Natural killer cell treated with Interleukin-12 subunit alpha and Interleukin-12 subunit beta and Interleukin-15 and Interleukin-18, amount 100 ng/mL, for 72 hours (primary cell): ENCODE measurements at regions not wholly inside any gene's neighbourhood (a gene's known extent, or its start where the extent isn't known, plus 50 kb on each side); places are given as distances from the start of the nearest gene placed in this dataset.
"Not testable (repeated sequence)": the region's sequence is repeated elsewhere in the genome, so short reads cannot be mapped to it uniquely, and the experiment has no call there.

ENCODE experiments used
- ATAC-seq, 2 donors: fragments of 150-1000 bp; cut with Tn5 transposase in 1 of 2; sonication (Bioruptor Pico), chemical (Tn5 transposase) in 1 of 2; 2 replicates each; pipeline ENCODE4 v1.10.0; 2021
- DNase-seq: peaks from one replicate; pipeline ENCODE4 v3.0.0; 2022; ENCODE audit warnings: low spot score
- H3K27ac Mint-ChIP-seq, 2 donors: 1 replicate in 1 of 2; 2 replicates in 1 of 2; pipeline ENCODE4 v1.8.0; 2022; ENCODE audit warnings: mixed read lengths in 2 of 2, mild to moderate bottlenecking in 1 of 2, moderate library complexity in 1 of 2
- H3K27me3 Mint-ChIP-seq, 2 donors: 1 replicate in 1 of 2; 2 replicates in 1 of 2; pipeline ENCODE4 v1.8.0; 2022; ENCODE audit warnings: mixed read lengths in 2 of 2
- H3K36me3 Mint-ChIP-seq: one replicate; pipeline ENCODE4 v1.8.0; 2022; ENCODE audit warnings: mixed read lengths
- H3K4me1 Mint-ChIP-seq, 2 donors: 1 replicate in 1 of 2; 2 replicates in 1 of 2; pipeline ENCODE4 v1.8.0; 2022; ENCODE audit warnings: low read depth in 2 of 2, mixed read lengths in 2 of 2, mild to moderate bottlenecking in 1 of 2
- H3K4me3 Mint-ChIP-seq: one replicate; pipeline ENCODE4 v1.8.0; 2022; ENCODE audit warnings: mixed read lengths
- H3K9me3 Mint-ChIP-seq: 2 replicates; pipeline ENCODE4 v1.8.0; 2022; ENCODE audit warnings: mixed read lengths

DNA sequence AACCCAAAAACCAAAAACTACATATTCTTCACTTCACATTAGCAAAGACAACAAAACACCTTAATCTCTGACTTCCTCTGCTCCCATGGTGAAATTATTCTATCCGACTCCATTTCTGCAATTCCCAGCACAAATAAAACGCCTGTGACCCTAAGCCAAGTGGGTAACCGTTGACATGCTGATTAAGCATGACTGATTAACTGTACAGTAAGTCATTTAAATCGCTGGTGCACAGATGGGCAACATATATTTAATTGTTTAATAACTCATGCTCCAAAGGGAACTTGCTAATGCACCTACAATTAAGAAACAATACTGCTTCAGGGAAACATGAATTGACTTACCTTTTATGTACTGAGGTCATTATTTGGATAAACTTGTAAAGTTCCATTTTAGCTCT is 436.7 kb downstream of the KIF2B start:
- Mint-ChIP-seq H3K36me3 (no peaks in the 10 kb centered on the region), H3K27me3 (no peaks in the 10 kb centered on the region), H3K9me3 (peaks cover 14% of the 10 kb centered on the region), H3K4me1 (no peaks in the 10 kb centered on the region), H3K27ac (no peak overlapping the region), H3K4me3 (no peak overlapping the region)
- ATAC-seq = no peak
- DNase-seq = no peak

DNA sequence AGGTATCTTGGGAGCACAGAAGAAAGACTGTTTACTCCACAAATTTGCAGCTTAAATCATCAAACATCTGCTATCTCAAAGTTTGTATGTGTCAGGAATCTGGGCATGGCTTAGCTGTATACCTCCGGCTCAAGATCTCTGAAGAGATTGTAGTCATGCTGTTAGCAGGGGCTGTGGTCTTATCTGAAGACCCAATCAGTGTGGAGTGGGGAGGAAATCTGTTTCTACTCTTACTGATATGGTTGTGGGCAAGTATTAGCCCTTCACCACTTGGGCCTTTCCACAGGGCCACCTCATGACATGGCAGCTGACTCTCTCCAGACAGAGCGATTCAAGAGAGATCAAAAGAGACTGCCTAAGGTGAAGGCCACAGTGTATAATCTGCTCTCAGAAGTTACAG is 438.7 kb downstream of the KIF2B start:
- ATAC-seq = no peak
- H3K27me3 Mint-ChIP-seq = no peaks in the 10 kb centered on the region
- H3K4me1 Mint-ChIP-seq = no peaks in the 10 kb centered on the region
- H3K9me3 Mint-ChIP-seq = peaks cover 19% of the 10 kb centered on the region
- no peaks in the 10 kb centered on the region for H3K36me3 Mint-ChIP-seq
- no peak for DNase-seq
- H3K27ac Mint-ChIP-seq = no peak overlapping the region
- no peak overlapping the region for H3K4me3 Mint-ChIP-seq

DNA sequence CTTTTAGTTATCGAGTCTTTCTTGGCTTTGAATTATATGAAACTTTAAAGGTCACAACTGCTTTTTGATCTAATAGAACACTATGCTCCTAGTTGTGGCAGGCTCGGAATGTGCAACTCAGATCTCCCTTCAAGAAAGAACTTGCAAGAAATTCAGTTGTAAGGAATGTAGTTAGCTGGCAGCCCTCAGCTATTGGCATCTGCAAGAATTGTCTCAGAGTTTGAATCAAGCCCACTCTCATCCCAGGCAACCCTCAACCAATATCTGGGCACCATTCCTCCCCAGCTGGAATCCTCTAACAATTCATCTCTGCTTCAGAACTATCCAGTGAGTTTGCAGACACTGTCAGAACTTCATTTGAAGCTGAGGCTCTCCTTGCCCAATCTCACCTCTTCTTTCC is 447.2 kb downstream of the KIF2B start:
- Mint-ChIP-seq H3K9me3 (peaks cover 25% of the 10 kb centered on the region), H3K27ac (no peak overlapping the region), H3K4me3 (no peak overlapping the region), H3K4me1 (no peaks in the 10 kb centered on the region), H3K36me3 (peaks cover 7% of the 10 kb centered on the region), H3K27me3 (no peaks in the 10 kb centered on the region)
- ATAC-seq (no peak), DNase-seq (no peak)

DNA sequence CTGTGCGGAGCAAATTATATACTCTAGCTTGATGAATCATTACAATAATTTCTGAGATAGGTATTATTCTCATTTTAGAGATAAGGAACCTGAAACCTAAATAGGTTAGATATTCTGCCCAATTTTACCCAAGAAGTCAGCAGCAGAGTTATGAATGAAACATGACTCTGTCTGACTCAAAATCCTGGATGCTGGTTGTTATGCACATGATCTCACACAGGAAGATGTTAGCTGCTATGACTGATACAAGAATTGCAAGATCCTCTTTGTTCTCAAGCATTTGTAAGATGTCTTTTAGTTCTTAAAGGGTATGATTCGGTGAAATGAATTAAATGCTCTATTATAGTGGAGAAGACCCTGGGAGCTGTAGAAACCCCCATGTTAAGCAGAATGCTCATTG is 447.8 kb downstream of the KIF2B start:
- Mint-ChIP-seq H3K4me1 (no peaks in the 10 kb centered on the region), H3K4me3 (no peak overlapping the region), H3K27ac (no peak overlapping the region), H3K27me3 (no peaks in the 10 kb centered on the region), H3K9me3 (peaks cover 28% of the 10 kb centered on the region), H3K36me3 (peaks cover 7% of the 10 kb centered on the region)
- DNase-seq = no peak
- no peak for ATAC-seq

DNA sequence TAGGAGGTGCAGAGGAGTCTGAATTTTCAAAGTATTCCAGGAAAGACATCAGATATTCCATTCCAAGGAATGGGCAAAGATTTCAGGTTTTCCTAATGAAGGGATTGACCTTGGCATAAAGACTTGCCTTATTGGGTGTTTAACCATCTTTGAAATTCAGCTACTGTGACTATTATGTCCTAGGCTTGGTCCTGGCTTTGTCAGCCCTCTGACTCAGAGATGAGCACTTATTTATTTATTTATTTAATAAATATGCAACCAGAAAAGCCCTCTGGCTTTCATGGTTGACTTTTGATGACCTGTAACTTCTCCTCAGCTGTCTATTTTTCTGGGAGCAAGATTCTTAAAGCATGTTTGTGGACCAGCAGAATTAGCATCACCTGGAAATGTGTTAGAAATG is 455.1 kb downstream of the KIF2B start:
- ATAC-seq (no peak), DNase-seq (no peak)
- peaks cover 5% of the 10 kb centered on the region for H3K36me3 Mint-ChIP-seq
- H3K27me3 Mint-ChIP-seq = no peaks in the 10 kb centered on the region
- H3K27ac Mint-ChIP-seq = no peak overlapping the region
- no peaks in the 10 kb centered on the region for H3K4me1 Mint-ChIP-seq
- peaks cover 35% of the 10 kb centered on the region for H3K9me3 Mint-ChIP-seq
- H3K4me3 Mint-ChIP-seq = no peak overlapping the region

DNA sequence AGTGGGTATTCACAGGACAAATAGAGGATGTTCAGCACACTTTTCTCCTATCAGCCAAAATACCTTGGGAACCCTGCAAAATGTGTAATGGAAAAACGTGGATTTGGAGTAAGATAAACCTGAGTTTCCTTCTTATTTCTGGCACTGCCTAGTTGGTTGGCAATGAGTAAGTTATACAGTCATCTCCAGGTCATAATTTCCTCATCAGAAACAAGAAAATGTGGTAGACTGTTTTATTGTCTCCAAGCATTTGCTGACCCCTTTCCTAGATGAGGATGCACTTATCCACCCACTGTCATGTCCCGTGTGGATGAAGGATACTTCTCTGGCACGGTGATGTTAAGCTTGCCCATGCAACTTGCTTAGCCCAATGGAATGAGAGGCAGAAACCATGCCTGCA is 458.0 kb downstream of the KIF2B start:
- Mint-ChIP-seq H3K36me3 (peaks cover 4% of the 10 kb centered on the region), H3K27ac (no peak overlapping the region), H3K9me3 (peaks cover 40% of the 10 kb centered on the region), H3K27me3 (no peaks in the 10 kb centered on the region), H3K4me1 (no peaks in the 10 kb centered on the region), H3K4me3 (no peak overlapping the region)
- DNase-seq = no peak
- ATAC-seq = no peak

DNA sequence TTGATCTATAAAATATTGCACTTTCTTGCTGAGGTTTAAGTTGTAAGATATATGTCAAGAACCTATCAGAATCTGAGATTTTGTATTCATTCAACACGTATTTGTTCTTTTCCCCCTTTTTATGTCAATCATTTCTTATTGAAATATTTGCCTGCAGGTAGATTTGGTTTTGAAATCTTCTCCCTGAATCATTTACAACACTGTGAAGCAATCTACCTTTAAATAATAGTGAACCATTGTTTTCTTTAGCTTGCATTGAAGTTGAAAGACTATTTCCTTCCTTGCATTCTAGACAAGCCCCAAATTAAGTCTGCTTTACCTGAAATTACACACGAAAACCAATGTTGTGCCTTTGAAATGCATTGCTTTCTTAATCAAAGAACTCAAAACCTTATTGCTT is 460.2 kb downstream of the KIF2B start:
- Mint-ChIP-seq H3K27ac (no peak overlapping the region), H3K27me3 (no peaks in the 10 kb centered on the region), H3K36me3 (no peaks in the 10 kb centered on the region), H3K4me3 (no peak overlapping the region), H3K4me1 (no peaks in the 10 kb centered on the region), H3K9me3 (peaks cover 33% of the 10 kb centered on the region)
- ATAC-seq (no peak), DNase-seq (no peak)

DNA sequence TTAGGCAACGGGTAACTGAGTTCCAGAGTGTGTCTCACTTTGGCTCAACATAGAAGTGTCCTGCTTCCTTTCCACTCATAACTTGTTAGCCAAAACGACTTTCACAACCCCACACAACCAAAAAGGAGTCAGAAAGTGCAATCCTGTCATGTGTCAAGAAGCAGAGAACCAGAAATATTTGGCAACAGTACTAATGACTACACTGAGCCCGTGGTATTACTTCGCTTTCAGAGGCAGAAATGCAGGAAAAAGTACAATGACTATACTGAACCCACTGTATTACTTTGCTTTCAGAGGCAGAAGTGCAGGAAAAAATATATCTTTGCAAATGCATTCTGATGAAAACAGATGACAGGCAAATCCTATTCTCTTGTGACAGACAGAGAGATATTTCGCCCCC is 484.6 kb downstream of the KIF2B start:
- ATAC-seq (no peak), DNase-seq (no peak)
- H3K4me3 Mint-ChIP-seq = no peak overlapping the region
- no peaks in the 10 kb centered on the region for H3K27me3 Mint-ChIP-seq
- no peaks in the 10 kb centered on the region for H3K4me1 Mint-ChIP-seq
- no peak overlapping the region for H3K27ac Mint-ChIP-seq
- H3K9me3 Mint-ChIP-seq = peaks cover 19% of the 10 kb centered on the region
- H3K36me3 Mint-ChIP-seq = no peaks in the 10 kb centered on the region

DNA sequence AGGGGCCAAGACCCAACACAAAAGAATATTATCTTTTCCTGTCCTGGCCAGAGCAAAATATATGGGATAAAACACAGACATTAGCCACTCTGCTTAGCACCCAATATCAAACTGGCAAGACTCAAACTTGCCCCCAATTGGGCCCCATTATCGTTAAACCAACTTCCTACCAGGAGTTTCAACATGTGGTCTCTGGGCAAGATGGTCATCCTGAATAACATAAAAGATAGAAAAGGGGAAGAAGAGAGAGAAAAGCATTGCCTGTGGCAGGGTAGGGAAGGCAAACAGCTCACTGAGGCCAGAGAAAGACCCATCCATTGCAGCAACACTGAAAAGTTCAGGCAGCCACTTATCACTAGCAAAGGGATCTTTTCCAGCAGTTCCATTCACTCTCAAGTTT is 502.1 kb downstream of the KIF2B start:
- Mint-ChIP-seq H3K9me3 (peaks cover 16% of the 10 kb centered on the region), H3K27ac (no peak overlapping the region), H3K27me3 (no peaks in the 10 kb centered on the region), H3K36me3 (no peaks in the 10 kb centered on the region), H3K4me3 (no peak overlapping the region), H3K4me1 (no peaks in the 10 kb centered on the region)
- no peak for ATAC-seq
- DNase-seq = no peak

DNA sequence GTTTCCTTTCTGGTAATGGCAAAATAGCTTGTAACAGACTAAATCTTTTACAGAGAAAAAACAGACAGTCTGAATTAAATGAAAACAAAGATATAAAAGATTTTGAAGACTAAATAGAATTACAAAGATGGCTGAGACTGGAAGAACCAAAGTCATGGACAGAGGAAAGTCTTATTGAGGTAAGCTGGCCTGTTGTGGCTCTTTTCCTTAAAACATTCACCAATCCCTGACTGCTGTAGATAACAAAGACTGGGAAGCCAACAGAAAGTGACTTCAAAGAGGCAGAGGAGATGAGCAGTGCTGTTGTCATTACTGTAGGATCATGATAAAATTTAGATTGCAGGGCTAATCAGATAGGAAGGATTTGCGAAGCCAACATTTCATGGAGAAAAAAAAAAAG is 517.0 kb downstream of the KIF2B start:
- Mint-ChIP-seq H3K4me1 (no peaks in the 10 kb centered on the region), H3K4me3 (no peak overlapping the region), H3K9me3 (peaks cover 9% of the 10 kb centered on the region), H3K27me3 (no peaks in the 10 kb centered on the region), H3K36me3 (peaks cover 4% of the 10 kb centered on the region), H3K27ac (no peak overlapping the region)
- ATAC-seq (no peak), DNase-seq (no peak)

DNA sequence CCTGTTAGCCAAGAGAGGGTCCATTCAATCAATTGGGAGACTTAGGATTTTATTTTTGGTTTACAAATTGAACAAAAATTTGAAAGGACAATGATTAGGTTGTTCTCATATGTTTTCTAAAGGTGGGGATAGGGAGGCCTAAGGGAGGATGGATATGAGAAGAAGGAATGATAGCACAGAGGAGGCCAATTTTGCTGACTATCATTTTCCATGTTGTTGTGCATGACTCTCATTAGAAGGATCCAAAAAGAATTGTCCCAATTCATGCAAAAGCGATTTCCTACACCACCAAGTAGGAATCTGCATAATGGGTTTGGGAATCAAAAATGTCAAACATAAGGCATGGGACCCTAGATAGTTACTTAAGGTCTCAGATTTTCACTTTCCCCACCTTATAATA is 524.8 kb downstream of the KIF2B start:
- no peak for DNase-seq
- Mint-ChIP-seq H3K27ac (no peak overlapping the region), H3K36me3 (no peaks in the 10 kb centered on the region), H3K4me3 (no peak overlapping the region), H3K4me1 (no peaks in the 10 kb centered on the region), H3K9me3 (peaks cover 10% of the 10 kb centered on the region), H3K27me3 (no peaks in the 10 kb centered on the region)
- no peak for ATAC-seq

DNA sequence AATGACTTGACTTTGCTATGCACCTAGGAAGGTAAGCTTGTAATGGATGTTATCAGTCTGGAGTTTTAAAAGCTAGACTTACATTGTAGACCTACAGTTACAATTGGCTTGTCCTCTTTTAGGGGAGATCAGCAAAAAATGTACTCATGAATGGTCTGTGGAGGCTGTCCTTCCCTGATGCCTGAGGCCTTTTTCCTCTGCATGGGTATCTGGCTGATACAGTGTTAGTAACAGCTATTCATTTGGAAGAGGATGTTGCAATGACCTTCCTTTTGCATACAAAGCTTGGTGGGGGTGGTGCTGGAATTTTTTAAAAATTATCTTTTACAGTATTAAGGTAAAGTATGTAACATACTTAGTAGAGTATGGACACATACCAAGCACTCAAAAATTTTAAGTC is 525.5 kb downstream of the KIF2B start:
- no peak for ATAC-seq
- no peak for DNase-seq
- Mint-ChIP-seq H3K36me3 (no peaks in the 10 kb centered on the region), H3K27me3 (no peaks in the 10 kb centered on the region), H3K4me3 (no peak overlapping the region), H3K27ac (no peak overlapping the region), H3K4me1 (no peaks in the 10 kb centered on the region), H3K9me3 (peaks cover 10% of the 10 kb centered on the region)

DNA sequence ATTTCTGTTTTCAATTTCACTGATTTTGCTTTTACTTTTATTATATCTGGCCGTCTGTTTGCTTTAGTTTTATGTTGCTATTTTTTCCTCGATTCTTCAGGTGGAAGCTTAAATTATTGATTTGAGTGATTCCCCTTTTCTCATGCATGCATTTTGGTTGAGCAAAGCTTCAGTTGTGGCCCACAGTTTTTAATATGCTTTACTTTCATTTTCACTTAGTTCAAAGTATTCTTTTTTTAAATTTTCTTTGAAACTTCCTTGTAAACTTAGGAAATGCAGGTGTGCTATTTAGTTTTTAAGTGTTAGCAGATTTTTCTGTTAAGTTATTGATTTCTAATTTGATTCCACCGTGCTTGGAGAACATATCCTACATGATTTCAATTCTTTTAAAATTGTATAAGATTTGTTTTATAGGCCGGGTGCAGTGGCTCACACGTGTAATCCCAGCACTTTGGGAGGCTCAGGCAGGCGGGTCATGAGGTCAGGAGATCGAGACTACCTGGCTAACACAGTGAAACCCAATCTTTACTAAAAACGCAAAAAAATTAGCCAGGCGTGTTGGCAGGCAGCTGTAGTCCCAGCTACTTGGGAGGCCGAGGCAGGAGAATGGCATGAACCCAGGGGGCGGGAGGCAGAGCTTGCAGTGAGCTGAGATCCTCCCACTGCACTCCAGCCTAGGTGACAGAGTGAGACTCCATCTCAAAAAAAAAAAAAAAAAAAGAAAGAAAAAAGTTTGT is 531.2 kb downstream of the KIF2B start:
- Mint-ChIP-seq H3K4me1 (no peaks in the 10 kb centered on the region), H3K27ac (no peak overlapping the region), H3K9me3 (peaks cover 26% of the 10 kb centered on the region), H3K4me3 (no peak overlapping the region), H3K36me3 (no peaks in the 10 kb centered on the region), H3K27me3 (no peaks in the 10 kb centered on the region)
- no peak for DNase-seq
- no peak for ATAC-seq

DNA sequence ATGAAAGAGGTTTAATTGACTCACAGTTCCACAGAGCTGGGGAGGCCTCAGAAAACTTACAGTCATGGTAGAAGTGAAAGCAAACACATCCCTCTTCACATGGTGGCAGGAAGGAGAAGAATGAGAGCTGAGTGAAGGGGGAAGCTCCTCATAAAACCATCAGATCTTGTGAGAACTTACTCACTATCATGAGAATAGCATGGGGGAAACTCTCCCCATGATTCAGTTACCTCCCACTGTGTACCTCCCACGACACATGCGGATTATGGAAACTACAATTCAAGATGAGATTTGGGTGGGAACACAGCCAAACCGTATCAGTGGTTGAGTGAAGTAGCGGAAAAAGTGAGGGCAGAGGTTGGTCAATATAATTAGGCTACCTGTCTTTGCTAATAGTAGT is 538.3 kb downstream of the KIF2B start:
- H3K4me3 Mint-ChIP-seq, H3K4me1 Mint-ChIP-seq, H3K27ac Mint-ChIP-seq, H3K27me3 Mint-ChIP-seq, DNase-seq, ATAC-seq, H3K36me3 Mint-ChIP-seq: not testable (repeated sequence)
- H3K9me3 Mint-ChIP-seq = peaks cover 23% of the 10 kb centered on the region

DNA sequence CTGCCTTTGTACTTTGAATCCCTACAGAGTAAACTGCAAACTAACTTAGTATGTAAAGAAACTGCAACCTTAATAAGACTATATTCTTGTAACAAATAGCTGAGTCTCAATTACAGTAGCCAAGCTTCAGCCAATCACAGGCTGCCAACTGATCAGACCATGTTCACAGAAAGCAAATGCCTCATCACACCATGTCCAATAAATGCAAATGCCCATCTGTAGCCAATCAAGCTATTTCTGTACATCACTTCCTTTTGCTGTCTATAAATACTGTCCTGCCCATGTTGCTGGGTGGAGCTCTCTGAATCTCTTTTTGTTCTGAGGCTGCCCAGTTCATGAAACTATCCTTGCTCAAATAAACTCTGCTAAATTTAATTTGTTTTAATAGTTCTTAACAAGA is 531.7 kb upstream of the TOM1L1 start:
- DNase-seq (no peak), ATAC-seq (no peak)
- H3K4me1 Mint-ChIP-seq = no peaks in the 10 kb centered on the region
- H3K27me3 Mint-ChIP-seq = no peaks in the 10 kb centered on the region
- no peaks in the 10 kb centered on the region for H3K36me3 Mint-ChIP-seq
- H3K4me3 Mint-ChIP-seq = no peak overlapping the region
- peaks cover 3% of the 10 kb centered on the region for H3K9me3 Mint-ChIP-seq
- no peak overlapping the region for H3K27ac Mint-ChIP-seq
